ENCODE measurements at regions not wholly inside any gene's neighbourhood (a gene's known extent, or its start where the extent isn't known, plus 50 kb on each side); places are given as distances from the start of the nearest gene placed in this dataset.

DNA sequence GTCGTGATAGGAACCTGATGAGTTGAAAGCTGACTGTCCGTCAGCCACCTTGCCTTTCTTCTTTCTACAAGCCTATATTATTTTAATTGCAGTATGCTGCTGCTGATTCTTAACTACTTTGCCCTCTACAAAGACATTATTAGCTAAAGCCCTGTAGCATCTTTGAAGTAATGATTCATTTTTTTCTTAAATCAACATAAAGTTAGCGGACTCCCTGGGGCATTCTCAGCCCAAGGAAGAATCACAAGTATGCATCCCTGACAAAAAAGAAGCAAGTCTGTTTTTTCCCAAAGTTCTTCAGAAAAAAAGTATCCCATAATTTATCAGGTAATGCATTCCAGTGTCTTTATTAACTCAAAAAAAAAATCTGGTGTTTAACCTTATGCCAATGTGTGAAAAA is 69.5 kb upstream of the TAS2R1 start:
- no peak overlapping the region for H3K4me3 ChIP-seq (ENCODE audit: control insufficient read depth in 2 of 3, extremely low read depth in 1 of 3, insufficient read depth in 2 of 3, low read depth in 1 of 3, low read length in 3 of 3)
- no peak overlapping the region for H2AFZ ChIP-seq (ENCODE audit: control insufficient read depth, low read length)
- no peak overlapping the region for H3K4me2 ChIP-seq (ENCODE audit: control insufficient read depth, extremely low read depth, insufficient read depth, low read depth, low read length)
- no peaks in the 10 kb centered on the region for H3K4me1 ChIP-seq (ENCODE audit: control insufficient read depth, extremely low read depth, insufficient read depth, low read length)
- TF ChIP-seq, protein P1, sequence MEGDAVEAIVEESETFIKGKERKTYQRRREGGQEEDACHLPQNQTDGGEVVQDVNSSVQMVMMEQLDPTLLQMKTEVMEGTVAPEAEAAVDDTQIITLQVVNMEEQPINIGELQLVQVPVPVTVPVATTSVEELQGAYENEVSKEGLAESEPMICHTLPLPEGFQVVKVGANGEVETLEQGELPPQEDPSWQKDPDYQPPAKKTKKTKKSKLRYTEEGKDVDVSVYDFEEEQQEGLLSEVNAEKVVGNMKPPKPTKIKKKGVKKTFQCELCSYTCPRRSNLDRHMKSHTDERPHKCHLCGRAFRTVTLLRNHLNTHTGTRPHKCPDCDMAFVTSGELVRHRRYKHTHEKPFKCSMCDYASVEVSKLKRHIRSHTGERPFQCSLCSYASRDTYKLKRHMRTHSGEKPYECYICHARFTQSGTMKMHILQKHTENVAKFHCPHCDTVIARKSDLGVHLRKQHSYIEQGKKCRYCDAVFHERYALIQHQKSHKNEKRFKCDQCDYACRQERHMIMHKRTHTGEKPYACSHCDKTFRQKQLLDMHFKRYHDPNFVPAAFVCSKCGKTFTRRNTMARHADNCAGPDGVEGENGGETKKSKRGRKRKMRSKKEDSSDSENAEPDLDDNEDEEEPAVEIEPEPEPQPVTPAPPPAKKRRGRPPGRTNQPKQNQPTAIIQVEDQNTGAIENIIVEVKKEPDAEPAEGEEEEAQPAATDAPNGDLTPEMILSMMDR (optimal IDR thresholded peaks at IDR 0.05 in 1 of 3, IDR thresholded peaks at IDR 0.05 in 1 of 3, conservative IDR thresholded peaks at IDR 0.05 in 1 of 3; ENCODE audit: extremely low read depth in 1 of 3, insufficient read depth in 2 of 3, low read length in 3 of 3): no peak
- TF ChIP-seq EZH2 (IDR thresholded peaks at IDR 0.05; ENCODE audit: low read length): no peak
- H3K27me3 ChIP-seq (ENCODE audit: control insufficient read depth, extremely low read depth, insufficient read depth, low read length): no peaks in the 10 kb centered on the region
- H4K20me1 ChIP-seq (ENCODE audit: control insufficient read depth, extremely low read depth, insufficient read depth, low read length): no peaks in the 10 kb centered on the region
- dilution Hi-C loops (cut with MboI; ENCODE audit: extremely low pct_ligation_motif_present, low sequenced_read_pairs): no loop called here
- no peaks in the 10 kb centered on the region for H3K36me3 ChIP-seq (ENCODE audit: control insufficient read depth in 2 of 2, extremely low read depth in 1 of 2, insufficient read depth in 2 of 2, low read length in 2 of 2)
- H3K27ac ChIP-seq (ENCODE audit: control insufficient read depth, insufficient read depth, low read length): no peak overlapping the region
- H3K9me3 ChIP-seq (ENCODE audit: control insufficient read depth, low read depth, low read length): no peaks in the 10 kb centered on the region
- FAIRE-seq (no peak), DNase-seq (ENCODE audit: low read depth, low spot score) (no peak)
- H3K9me1 ChIP-seq (ENCODE audit: control insufficient read depth, extremely low read depth, insufficient read depth, low read length): no peaks in the 10 kb centered on the region
- no peak overlapping the region for H3K9ac ChIP-seq (ENCODE audit: control insufficient read depth, extremely low read depth, insufficient read depth, low read length)
- no peaks in the 10 kb centered on the region for H3K79me2 ChIP-seq (ENCODE audit: control insufficient read depth, insufficient read depth, low read length)

DNA sequence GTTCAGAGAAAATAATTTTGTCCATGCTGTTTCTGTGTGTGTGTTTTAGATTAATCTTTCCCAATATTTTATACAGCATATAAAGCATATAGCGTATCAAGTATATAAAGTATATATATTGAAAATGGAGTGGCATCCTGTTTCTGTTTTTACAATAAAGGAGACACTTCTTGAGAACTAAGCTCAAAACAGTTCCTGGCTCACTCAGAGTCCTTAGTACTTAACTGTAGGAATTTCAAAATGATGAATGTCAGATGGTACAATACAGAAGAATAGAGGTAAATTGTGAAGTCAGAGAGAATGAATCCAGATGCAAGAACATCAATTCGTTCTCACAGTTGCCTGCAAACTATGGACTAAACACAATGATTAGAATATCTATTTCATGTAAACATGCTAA is 68.7 kb upstream of the TAS2R1 start:
- Histone ChIP-seq H3K4me3 (ENCODE audit: control insufficient read depth in 2 of 3, extremely low read depth in 1 of 3, insufficient read depth in 2 of 3, low read depth in 1 of 3, low read length in 3 of 3) (no peak overlapping the region), H2AFZ (ENCODE audit: control insufficient read depth, low read length) (no peak overlapping the region), H3K4me2 (ENCODE audit: control insufficient read depth, extremely low read depth, insufficient read depth, low read depth, low read length) (no peak overlapping the region), H3K36me3 (ENCODE audit: control insufficient read depth in 2 of 2, extremely low read depth in 1 of 2, insufficient read depth in 2 of 2, low read length in 2 of 2) (no peaks in the 10 kb centered on the region), H3K9ac (ENCODE audit: control insufficient read depth, extremely low read depth, insufficient read depth, low read length) (no peak overlapping the region), H3K9me3 (ENCODE audit: control insufficient read depth, low read depth, low read length) (no peaks in the 10 kb centered on the region), H3K27me3 (ENCODE audit: control insufficient read depth, extremely low read depth, insufficient read depth, low read length) (no peaks in the 10 kb centered on the region), H3K9me1 (ENCODE audit: control insufficient read depth, extremely low read depth, insufficient read depth, low read length) (no peaks in the 10 kb centered on the region), H3K79me2 (ENCODE audit: control insufficient read depth, insufficient read depth, low read length) (no peaks in the 10 kb centered on the region), H3K27ac (ENCODE audit: control insufficient read depth, insufficient read depth, low read length) (no peak overlapping the region), H4K20me1 (ENCODE audit: control insufficient read depth, extremely low read depth, insufficient read depth, low read length) (no peaks in the 10 kb centered on the region), H3K4me1 (ENCODE audit: control insufficient read depth, extremely low read depth, insufficient read depth, low read length) (no peaks in the 10 kb centered on the region)
- TF ChIP-seq EZH2 (IDR thresholded peaks at IDR 0.05; ENCODE audit: low read length): no peak
- TF ChIP-seq, protein P1 (optimal IDR thresholded peaks at IDR 0.05 in 1 of 3, IDR thresholded peaks at IDR 0.05 in 1 of 3, conservative IDR thresholded peaks at IDR 0.05 in 1 of 3; ENCODE audit: extremely low read depth in 1 of 3, insufficient read depth in 2 of 3, low read length in 3 of 3): no peak
- FAIRE-seq (no peak), DNase-seq (ENCODE audit: low read depth, low spot score) (no peak)
- dilution Hi-C loops (cut with MboI; ENCODE audit: extremely low pct_ligation_motif_present, low sequenced_read_pairs): no loop called here
